HFFc6 (cell line): ENCODE measurements at regions not wholly inside any gene's neighbourhood (a gene's known extent, or its start where the extent isn't known, plus 50 kb on each side); places are given as distances from the start of the nearest gene placed in this dataset.

Source experiments
- DNase-seq: peaks from one replicate; pipeline ENCODE4 v3.0.0-alpha.2; 2018
- H3K27ac Mint-ChIP-seq: 2 replicates; pipeline ENCODE4 v1.8.0; 2020; ENCODE audit warnings: mild to moderate bottlenecking, mixed read lengths
- H3K27me3 Mint-ChIP-seq: 2 replicates; pipeline ENCODE4 v1.8.0; 2021; ENCODE audit warnings: mild to moderate bottlenecking, moderate library complexity, mixed read lengths; ENCODE audit not compliant: insufficient read depth
- H3K36me3 Mint-ChIP-seq: 2 replicates; pipeline ENCODE4 v1.8.0; 2021; ENCODE audit warnings: low read depth, mixed read lengths
- H3K4me1 Mint-ChIP-seq: 2 replicates; pipeline ENCODE4 v1.8.0; 2020; ENCODE audit warnings: low read depth, mixed read lengths
- H3K4me3 Mint-ChIP-seq: 2 replicates; pipeline ENCODE4 v1.8.0; 2020; ENCODE audit warnings: mild to moderate bottlenecking, moderate library complexity, mixed read lengths
- H3K9me3 Mint-ChIP-seq: 2 replicates; pipeline ENCODE4 v1.8.0; 2020; ENCODE audit warnings: mild to moderate bottlenecking, mixed read lengths
- CTCF ChIP-seq: fragments of 200-600 bp; sonication (generic); IDR thresholded peaks from 2 replicates; pipeline ENCODE4 v1.5.0; 2021; ENCODE audit warnings: antibody characterized with exemption, mild to moderate bottlenecking

- peaks cover 4% of the 10 kb centered on the region for H3K27me3 Mint-ChIP-seq
- H3K27ac Mint-ChIP-seq: peak overlapping the region; percentile 66
- H3K4me1 Mint-ChIP-seq: peaks cover 34% of the 10 kb centered on the region
- peaks cover 15% of the 10 kb centered on the region for H3K9me3 Mint-ChIP-seq
- peak; percentile 86 for DNase-seq
- no peak for TF ChIP-seq CTCF
- peaks cover 12% of the 10 kb centered on the region for H3K36me3 Mint-ChIP-seq
- no peak overlapping the region for H3K4me3 Mint-ChIP-seq
Observed at GRCh38 chr1:115411371-115412063, 73.5 kb upstream of the NGF start.

GRCh38 chr1:115409094-115410015, 71.3 kb upstream of the NGF start:
- no peak for DNase-seq
- Mint-ChIP-seq H3K4me3 (no peak overlapping the region), H3K27ac (no peak overlapping the region), H3K9me3 (peaks cover 5% of the 10 kb centered on the region; the same call in 1 of the 2 replicates), H3K4me1 (peaks cover 34% of the 10 kb centered on the region), H3K36me3 (peaks cover 4% of the 10 kb centered on the region; the same call in 1 of the 2 replicates), H3K27me3 (peaks cover 4% of the 10 kb centered on the region)
- TF ChIP-seq CTCF: no peak

GRCh38 chr1:115408533-115408932, 70.5 kb upstream of the NGF start:
- DNase-seq: no peak
- H3K27me3 Mint-ChIP-seq: peaks cover 4% of the 10 kb centered on the region
- H3K9me3 Mint-ChIP-seq: peaks cover 5% of the 10 kb centered on the region; the same call in 1 of the 2 replicates
- H3K27ac Mint-ChIP-seq: no peak overlapping the region
- no peak overlapping the region for H3K4me3 Mint-ChIP-seq
- peaks cover 34% of the 10 kb centered on the region for H3K4me1 Mint-ChIP-seq
- no peak for TF ChIP-seq CTCF
- peaks cover 4% of the 10 kb centered on the region; the same call in 1 of the 2 replicates for H3K36me3 Mint-ChIP-seq

GRCh38 chr1:115404911-115405310, 66.9 kb upstream of the NGF start:
- peaks cover 4% of the 10 kb centered on the region; the same call in 1 of the 2 replicates for H3K36me3 Mint-ChIP-seq

More at GRCh38 chr1:115404911-115405310, 66.9 kb upstream of the NGF start:
- H3K4me1 Mint-ChIP-seq: peaks cover 14% of the 10 kb centered on the region
- peaks cover 5% of the 10 kb centered on the region; the same call in 1 of the 2 replicates for H3K9me3 Mint-ChIP-seq
- no peak overlapping the region for H3K27ac Mint-ChIP-seq
- no peak for DNase-seq
- no peak for TF ChIP-seq CTCF
- peaks cover 2% of the 10 kb centered on the region; the same call in 1 of the 2 replicates for H3K27me3 Mint-ChIP-seq
- H3K4me3 Mint-ChIP-seq: no peak overlapping the region
